ENCODE measurements at regions not wholly inside any gene's neighbourhood (a gene's known extent, or its start where the extent isn't known, plus 50 kb on each side); places are given as distances from the start of the nearest gene placed in this dataset.

GRCh38 chr3:194971965-194972364 lies 286.3 kb downstream of the FAM43A start:
- H3K27ac ChIP-seq (ENCODE audit: low read length in 2 of 2) = no peak overlapping the region
- H3K27me3 ChIP-seq (replicated peaks in 1 of 4; ENCODE audit: control extremely low read depth in 1 of 4, control insufficient read depth in 3 of 4, insufficient read depth in 4 of 4, low read length in 3 of 4) = peaks cover 0 to 2% (median under 1%) of the 10 kb centered on the region in 4 experiments
- H3K4me3 ChIP-seq (ENCODE audit: control extremely low read depth in 1 of 5, extremely low read depth in 1 of 5, insufficient read depth in 1 of 5, low read depth in 2 of 5, low read length in 4 of 5) = no peak overlapping the region
- H3K9me3 Mint-ChIP-seq (ENCODE audit: insufficient read depth) = peaks cover 5% of the 10 kb centered on the region
- H3K27me3 Mint-ChIP-seq = peaks cover 6% of the 10 kb centered on the region
- intact Hi-C loops (cut with micrococcal nuclease) = no loop called here
- no peak overlapping the region for H3K27ac Mint-ChIP-seq
- no peaks in the 10 kb centered on the region for H4K20me1 ChIP-seq (ENCODE audit: control insufficient read depth, insufficient read depth, low read length, poor library complexity, severe bottlenecking)
- no peak overlapping the region for H2AFZ ChIP-seq (ENCODE audit: insufficient read depth, low read depth, low read length, poor library complexity, severe bottlenecking)
- no peaks in the 10 kb centered on the region for H3K36me3 ChIP-seq (replicated peaks in 1 of 2; ENCODE audit: control extremely low read depth in 1 of 2, control insufficient read depth in 1 of 2, extremely low read depth in 1 of 2, insufficient read depth in 2 of 2, low read length in 1 of 2)
- H3K4me3 Mint-ChIP-seq = no peak overlapping the region
- peaks cover 25% of the 10 kb centered on the region for H3K4me1 Mint-ChIP-seq
- WGBS (ENCODE audit: insufficient coverage) = 94% methylated on average over 6 of the region's 6 CpGs
- peaks cover 0 to 1% (median 0%) of the 10 kb centered on the region in 3 donors for H3K9me3 ChIP-seq (ENCODE audit: control extremely low read depth in 1 of 3, control insufficient read depth in 2 of 3, insufficient read depth in 1 of 3, low read length in 2 of 3)
- DNase-seq (no peak), ATAC-seq (ENCODE audit: low read depth) (no peak)
- CTCF ChIA-PET = interaction anchor here (0.6 to 1.6 kb wide), 4 partner anchors 8 to 289 kb away, joined by 3 to 5 read pairs (median 3); no protein-coding TSS in a partner anchor
- H3K4me1 ChIP-seq (ENCODE audit: control insufficient read depth in 2 of 2, insufficient read depth in 2 of 2, low read length in 2 of 2) = peaks cover 14 to 23% of the 10 kb centered on the region in 2 donors
- H3K79me2 ChIP-seq (ENCODE audit: control insufficient read depth, insufficient read depth, low read length) = no peaks in the 10 kb centered on the region
- POLR2A ChIA-PET = no interaction called here
- TF ChIP-seq CTCF (IDR thresholded peaks at IDR 0.05) = no peak
- H3K9ac ChIP-seq (ENCODE audit: low read length) = no peak overlapping the region
- no peak overlapping the region for H3K4me2 ChIP-seq (replicated peaks; ENCODE audit: low read depth, low read length, poor library complexity, severe bottlenecking)

- Histone ChIP-seq H3K79me2 (ENCODE audit: control insufficient read depth, insufficient read depth, low read length) (no peaks in the 10 kb centered on the region), H3K4me2 (replicated peaks; ENCODE audit: low read depth, low read length, poor library complexity, severe bottlenecking) (no peak overlapping the region), H3K9me3 (ENCODE audit: control extremely low read depth in 1 of 3, control insufficient read depth in 2 of 3, insufficient read depth in 1 of 3, low read length in 2 of 3) (peaks cover 0 to 1% (median 0%) of the 10 kb centered on the region in 3 donors), H3K4me1 (ENCODE audit: control insufficient read depth in 2 of 2, insufficient read depth in 2 of 2, low read length in 2 of 2) (peaks cover 14 to 23% of the 10 kb centered on the region in 2 donors), H3K27ac (ENCODE audit: low read length in 2 of 2) (no peak overlapping the region), H4K20me1 (ENCODE audit: control insufficient read depth, insufficient read depth, low read length, poor library complexity, severe bottlenecking) (no peaks in the 10 kb centered on the region), H2AFZ (ENCODE audit: insufficient read depth, low read depth, low read length, poor library complexity, severe bottlenecking) (no peak overlapping the region), H3K36me3 (replicated peaks in 1 of 2; ENCODE audit: control extremely low read depth in 1 of 2, control insufficient read depth in 1 of 2, extremely low read depth in 1 of 2, insufficient read depth in 2 of 2, low read length in 1 of 2) (no peaks in the 10 kb centered on the region), H3K27me3 (replicated peaks in 1 of 4; ENCODE audit: control extremely low read depth in 1 of 4, control insufficient read depth in 3 of 4, insufficient read depth in 4 of 4, low read length in 3 of 4) (no peaks in the 10 kb centered on the region), H3K4me3 (ENCODE audit: control extremely low read depth in 1 of 5, extremely low read depth in 1 of 5, insufficient read depth in 1 of 5, low read depth in 2 of 5, low read length in 4 of 5) (no peak overlapping the region), H3K9ac (ENCODE audit: low read length) (no peak overlapping the region)
- DNase-seq (no peak), ATAC-seq (ENCODE audit: low read depth) (no peak)
- H3K4me1 Mint-ChIP-seq = peaks cover 26% of the 10 kb centered on the region
- ChIA-PET POLR2A (no interaction called here), CTCF (no interaction called here)
- no peak overlapping the region for H3K27ac Mint-ChIP-seq
- H3K9me3 Mint-ChIP-seq (ENCODE audit: insufficient read depth) = peaks cover 5% of the 10 kb centered on the region
- peaks cover 4% of the 10 kb centered on the region for H3K27me3 Mint-ChIP-seq
- H3K4me3 Mint-ChIP-seq = no peak overlapping the region
- intact Hi-C loops (cut with micrococcal nuclease) = no loop called here
- WGBS (ENCODE audit: insufficient coverage) = 99% methylated on average over 6 of the region's 6 CpGs
- TF ChIP-seq EZH2 (IDR thresholded peaks at IDR 0.05; ENCODE audit: borderline replicate concordance, insufficient read depth, low read depth, low read length, poor library complexity, severe bottlenecking) = no peak
- TF ChIP-seq CTCF (IDR thresholded peaks at IDR 0.05) = no peak
These were observed 287.0 kb downstream of the FAM43A start for GRCh38 chr3:194972641-194973040.

Data from B cell (primary cell).